SK-N-SH (cell line): ENCODE measurements at regions not wholly inside any gene's neighbourhood (a gene's known extent, or its start where the extent isn't known, plus 50 kb on each side); places are given as distances from the start of the nearest gene placed in this dataset.

Source experiments
- CHD2 ChIP-seq: fragments of 150-350 bp; IDR thresholded peaks from 2 replicates; pipeline ENCODE4 v1.6.1; 2018; ENCODE audit warnings: low read length; ENCODE audit not compliant: partially characterized antibody
- EP300 ChIP-seq, 2 experiments: IDR thresholded peaks; 2 replicates each; pipeline versions ENCODE4 v1.4.0 to v1.6.1; 2012; ENCODE audit warnings: borderline replicate concordance in 1 of 2, low read depth in 1 of 2, low read length in 1 of 2
- EZH2phosphoT487 ChIP-seq: fragments of 200-600 bp; sonication (generic); IDR thresholded peaks from 2 replicates; pipeline ENCODE4 v1.6.1; 2017; ENCODE audit warnings: low read depth, mixed run types, mild to moderate bottlenecking, antibody characterized with exemption, moderate library complexity, borderline replicate concordance
- FOXM1 ChIP-seq: IDR thresholded peaks from 2 replicates; pipeline ENCODE4 v1.4.0; 2012; ENCODE audit warnings: low read depth, mild to moderate bottlenecking
- GABPA ChIP-seq: IDR thresholded peaks from 2 replicates; pipeline ENCODE4 v1.4.0; 2012; ENCODE audit warnings: low read depth, mild to moderate bottlenecking
- MXI1 ChIP-seq: IDR thresholded peaks from 2 replicates; pipeline ENCODE4 v1.6.1; 2012; ENCODE audit warnings: mild to moderate bottlenecking, low read depth, low read length, improper control_type of control experiment
- POLR2AphosphoS5 ChIP-seq: IDR thresholded peaks from 2 replicates; pipeline ENCODE4 v1.6.1; 2012; ENCODE audit warnings: low read depth, low read length
- RAD21 ChIP-seq: IDR thresholded peaks from 2 replicates; pipeline ENCODE4 v1.6.1; 2012; ENCODE audit warnings: mild to moderate bottlenecking, low read length
- RFX5 ChIP-seq: IDR thresholded peaks from 2 replicates; pipeline ENCODE4 v1.6.1; 2012; ENCODE audit warnings: mild to moderate bottlenecking, improper control_type of control experiment, low read length
- SMC3 ChIP-seq: IDR thresholded peaks from 2 replicates; pipeline ENCODE4 v1.6.1; 2012; ENCODE audit warnings: low read depth, low read length, improper control_type of control experiment
- TAF1 ChIP-seq: IDR thresholded peaks from 2 replicates; pipeline ENCODE4 v1.6.1; 2012; ENCODE audit warnings: low read depth, mild to moderate bottlenecking, low read length, moderate library complexity, borderline replicate concordance
- YY1 ChIP-seq: IDR thresholded peaks from 2 replicates; pipeline ENCODE4 v1.4.0; 2012; ENCODE audit warnings: low read depth, mild to moderate bottlenecking
- TF ChIP-seq, protein P1 (sequence below): fragments of 200-600 bp; sonication (generic); IDR thresholded peaks from 2 replicates; pipeline ENCODE4 v1.6.1; 2017; ENCODE audit warnings: antibody characterized with exemption, mild to moderate bottlenecking, moderate library complexity
- TF ChIP-seq, protein P2 (sequence below): IDR thresholded peaks from 2 replicates; pipeline ENCODE4 v1.4.0; 2012; ENCODE audit warnings: low read depth, borderline replicate concordance

DNA sequence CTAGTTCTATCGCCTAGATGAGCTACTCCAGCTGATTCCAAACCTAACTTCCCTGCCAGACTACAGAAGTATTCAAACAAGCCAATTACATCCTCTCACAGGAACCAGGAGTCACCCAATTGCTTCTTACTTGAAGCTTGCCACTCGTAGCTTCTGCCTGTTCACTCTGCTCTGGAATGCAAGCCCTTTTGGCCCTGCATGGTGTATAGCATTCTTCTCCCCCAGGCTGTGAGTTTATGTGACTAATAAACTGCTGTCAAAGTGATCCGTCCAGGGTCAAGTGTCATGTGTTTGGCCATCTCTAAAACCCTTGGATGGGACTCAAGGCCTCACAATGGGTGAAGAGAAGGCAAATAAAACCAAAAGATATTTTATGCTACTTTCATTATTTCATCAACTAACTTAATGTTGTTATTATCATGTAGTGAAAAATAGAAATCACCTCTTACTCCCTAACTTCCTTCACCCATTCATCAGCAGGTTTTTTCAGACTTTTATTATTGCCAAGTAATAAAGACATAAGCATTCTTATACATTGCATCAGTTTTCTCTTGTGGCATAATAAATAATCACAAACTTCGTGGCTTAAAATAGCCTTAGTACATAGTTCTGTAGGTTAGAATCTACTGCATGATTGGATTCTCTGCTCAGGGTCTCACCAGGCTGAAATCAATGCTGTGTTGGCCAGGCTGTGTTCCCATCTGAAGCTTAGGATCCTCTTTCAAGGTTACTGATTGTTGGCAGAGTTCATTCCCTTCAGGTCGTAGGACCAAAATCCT is 1981.7 kb upstream of the FLRT2 start:
- TF ChIP-seq POLR2AphosphoS5: no peak
- no peak for TF ChIP-seq TAF1
- no peak for TF ChIP-seq MXI1
- TF ChIP-seq EZH2phosphoT487: no peak
- TF ChIP-seq FOXM1: no peak
- TF ChIP-seq, protein P1, sequence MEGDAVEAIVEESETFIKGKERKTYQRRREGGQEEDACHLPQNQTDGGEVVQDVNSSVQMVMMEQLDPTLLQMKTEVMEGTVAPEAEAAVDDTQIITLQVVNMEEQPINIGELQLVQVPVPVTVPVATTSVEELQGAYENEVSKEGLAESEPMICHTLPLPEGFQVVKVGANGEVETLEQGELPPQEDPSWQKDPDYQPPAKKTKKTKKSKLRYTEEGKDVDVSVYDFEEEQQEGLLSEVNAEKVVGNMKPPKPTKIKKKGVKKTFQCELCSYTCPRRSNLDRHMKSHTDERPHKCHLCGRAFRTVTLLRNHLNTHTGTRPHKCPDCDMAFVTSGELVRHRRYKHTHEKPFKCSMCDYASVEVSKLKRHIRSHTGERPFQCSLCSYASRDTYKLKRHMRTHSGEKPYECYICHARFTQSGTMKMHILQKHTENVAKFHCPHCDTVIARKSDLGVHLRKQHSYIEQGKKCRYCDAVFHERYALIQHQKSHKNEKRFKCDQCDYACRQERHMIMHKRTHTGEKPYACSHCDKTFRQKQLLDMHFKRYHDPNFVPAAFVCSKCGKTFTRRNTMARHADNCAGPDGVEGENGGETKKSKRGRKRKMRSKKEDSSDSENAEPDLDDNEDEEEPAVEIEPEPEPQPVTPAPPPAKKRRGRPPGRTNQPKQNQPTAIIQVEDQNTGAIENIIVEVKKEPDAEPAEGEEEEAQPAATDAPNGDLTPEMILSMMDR: no peak
- no peak for TF ChIP-seq YY1
- no peak for TF ChIP-seq SMC3
- TF ChIP-seq GABPA: no peak
- TF ChIP-seq CHD2: no peak
- TF ChIP-seq EP300 (IDR thresholded peaks at IDR 0.05; ENCODE audit: borderline replicate concordance in 1 of 2, low read depth in 1 of 2, low read length in 1 of 2): no peak
- TF ChIP-seq, protein P2, sequence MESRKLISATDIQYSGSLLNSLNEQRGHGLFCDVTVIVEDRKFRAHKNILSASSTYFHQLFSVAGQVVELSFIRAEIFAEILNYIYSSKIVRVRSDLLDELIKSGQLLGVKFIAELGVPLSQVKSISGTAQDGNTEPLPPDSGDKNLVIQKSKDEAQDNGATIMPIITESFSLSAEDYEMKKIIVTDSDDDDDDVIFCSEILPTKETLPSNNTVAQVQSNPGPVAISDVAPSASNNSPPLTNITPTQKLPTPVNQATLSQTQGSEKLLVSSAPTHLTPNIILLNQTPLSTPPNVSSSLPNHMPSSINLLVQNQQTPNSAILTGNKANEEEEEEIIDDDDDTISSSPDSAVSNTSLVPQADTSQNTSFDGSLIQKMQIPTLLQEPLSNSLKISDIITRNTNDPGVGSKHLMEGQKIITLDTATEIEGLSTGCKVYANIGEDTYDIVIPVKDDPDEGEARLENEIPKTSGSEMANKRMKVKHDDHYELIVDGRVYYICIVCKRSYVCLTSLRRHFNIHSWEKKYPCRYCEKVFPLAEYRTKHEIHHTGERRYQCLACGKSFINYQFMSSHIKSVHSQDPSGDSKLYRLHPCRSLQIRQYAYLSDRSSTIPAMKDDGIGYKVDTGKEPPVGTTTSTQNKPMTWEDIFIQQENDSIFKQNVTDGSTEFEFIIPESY: no peak
- TF ChIP-seq RAD21: no peak
- TF ChIP-seq RFX5: no peak
